ENCODE measurements at regions not wholly inside any gene's neighbourhood (a gene's known extent, or its start where the extent isn't known, plus 50 kb on each side); places are given as distances from the start of the nearest gene placed in this dataset.
"Not testable (repeated sequence)": the region's sequence is repeated elsewhere in the genome, so short reads cannot be mapped to it uniquely, and the experiment has no call there.

- no peak for DNase-seq
Measured at GRCh38 chr10:57952741-57953140, 315.0 kb downstream of the IPMK start.

GRCh38 chr10:57950442-57950974 lies 317.2 kb downstream of the IPMK start:
- no peak for DNase-seq

GRCh38 chr10:57948796-57949195 lies 318.9 kb downstream of the IPMK start:
- DNase-seq, result no peak

GRCh38 chr10:57946833-57947232 lies 320.9 kb downstream of the IPMK start:
- no peak for DNase-seq

- no peak for DNase-seq
Measured at GRCh38 chr10:57943701-57944100, 324.0 kb downstream of the IPMK start.

GRCh38 chr10:57925045-57925444 lies 342.6 kb downstream of the IPMK start:
- DNase-seq, result no peak

GRCh38 chr10:57921140-57921539 lies 346.6 kb downstream of the IPMK start:
- no peak for DNase-seq

- DNase-seq, result no peak
Measured at GRCh38 chr10:57919864-57920263, 347.8 kb downstream of the IPMK start.

- DNase-seq, result no peak
Measured at GRCh38 chr10:57917019-57917418, 350.7 kb downstream of the IPMK start.

GRCh38 chr10:57905861-57906260 lies 361.8 kb downstream of the IPMK start:
- DNase-seq, result no peak

GRCh38 chr10:57905010-57905409 lies 362.7 kb downstream of the IPMK start:
- DNase-seq, result no peak

GRCh38 chr10:57898231-57898630 lies 369.5 kb downstream of the IPMK start:
- DNase-seq, result no peak

- DNase-seq, result no peak
Measured at GRCh38 chr10:57897611-57898010, 370.1 kb downstream of the IPMK start.

GRCh38 chr10:57894361-57894760 lies 373.3 kb downstream of the IPMK start:
- DNase-seq, result no peak

- no peak for DNase-seq
Measured at GRCh38 chr10:57891201-57892006, 376.3 kb downstream of the IPMK start.

- no peak for DNase-seq
Measured at GRCh38 chr10:57890691-57891090, 377.0 kb downstream of the IPMK start.

- DNase-seq, result not testable (repeated sequence)
Measured at GRCh38 chr10:57885618-57885968, 382.1 kb downstream of the IPMK start.

- no peak for DNase-seq
Measured at GRCh38 chr10:57884965-57885617, 382.6 kb downstream of the IPMK start.

GRCh38 chr10:57884407-57884806 lies 383.3 kb downstream of the IPMK start:
- no peak for DNase-seq

- no peak for DNase-seq
Measured at GRCh38 chr10:57880446-57881227, 387.1 kb downstream of the IPMK start.

- no peak for DNase-seq
Measured at GRCh38 chr10:57874810-57875209, 392.9 kb downstream of the IPMK start.

GRCh38 chr10:57867241-57867640 lies 400.5 kb downstream of the IPMK start:
- no peak for DNase-seq

Data from NCI-H446 (cell line).